Trophoblast cell (in vitro differentiated cells and primary cell): ENCODE measurements at regions not wholly inside any gene's neighbourhood (a gene's known extent, or its start where the extent isn't known, plus 50 kb on each side); places are given as distances from the start of the nearest gene placed in this dataset.
A peak's percentile ranks its signal among the peaks of the same experiment; 100 is the strongest.

Experiments used
- DNase-seq, 2 donors: peaks; one replicate each; pipeline ENCODE4 v3.0.0-alpha.2; 2016
- H2AFZ ChIP-seq: 2 replicates; pipeline ENCODE4 v1.6.1; 2013; ENCODE audit warnings: low read length, moderate library complexity, mild to moderate bottlenecking; ENCODE audit not compliant: insufficient read depth, poor library complexity
- H2AK5ac ChIP-seq: 2 replicates; pipeline ENCODE4 v1.6.1; 2013; ENCODE audit warnings: mild to moderate bottlenecking, low read length
- H2BK120ac ChIP-seq: 2 replicates; pipeline ENCODE4 v1.6.1; 2013; ENCODE audit warnings: low read length, mild to moderate bottlenecking, moderate library complexity; ENCODE audit not compliant: insufficient read depth, poor library complexity
- H2BK12ac ChIP-seq: 2 replicates; pipeline ENCODE4 v1.6.1; 2013; ENCODE audit warnings: mild to moderate bottlenecking, low read length, moderate library complexity
- H2BK5ac ChIP-seq: 2 replicates; pipeline ENCODE4 v1.6.1; 2013; ENCODE audit warnings: low read length, low read depth, moderate library complexity, mild to moderate bottlenecking; ENCODE audit not compliant: poor library complexity
- H3K14ac ChIP-seq: 2 replicates; pipeline ENCODE4 v1.6.1; 2013; ENCODE audit warnings: mild to moderate bottlenecking, low read length
- H3K18ac ChIP-seq: 2 replicates; pipeline ENCODE4 v1.6.1; 2013; ENCODE audit warnings: mild to moderate bottlenecking, low read length
- H3K23ac ChIP-seq: 2 replicates; pipeline ENCODE4 v1.6.1; 2013; ENCODE audit warnings: low read length
- H3K27ac ChIP-seq: 2 replicates; pipeline ENCODE4 v1.5.1; 2013; ENCODE audit warnings: low read depth, mild to moderate bottlenecking, inconsistent platforms, low read length, moderate library complexity
- H3K27me3 ChIP-seq: 2 replicates; pipeline ENCODE4 v1.6.1; 2013; ENCODE audit warnings: inconsistent platforms, mild to moderate bottlenecking, low read length, moderate library complexity; ENCODE audit not compliant: insufficient read depth
- H3K36me3 ChIP-seq, 2 experiments: 1 replicate in 1 of 2; 2 replicates in 1 of 2; pipeline ENCODE4 v1.6.1; 2013; ENCODE audit warnings: low read length in 2 of 2, mild to moderate bottlenecking in 2 of 2, moderate library complexity in 1 of 2; ENCODE audit not compliant: insufficient read depth in 2 of 2, control insufficient read depth in 1 of 2
- H3K4ac ChIP-seq: 2 replicates; pipeline ENCODE4 v1.6.1; 2013; ENCODE audit warnings: low read depth, mild to moderate bottlenecking, low read length, moderate library complexity
- H3K4me1 ChIP-seq, 2 experiments: 1 replicate in 1 of 2; 2 replicates in 1 of 2; pipeline ENCODE4 v1.6.1; 2013; ENCODE audit warnings: low read length in 2 of 2, mild to moderate bottlenecking in 2 of 2, moderate library complexity in 1 of 2; ENCODE audit not compliant: insufficient read depth in 2 of 2, control insufficient read depth in 1 of 2
- H3K4me2 ChIP-seq: 2 replicates; pipeline ENCODE4 v1.6.1; 2013; ENCODE audit warnings: inconsistent platforms, mild to moderate bottlenecking, low read length, moderate library complexity
- H3K4me3 ChIP-seq: 2 replicates; pipeline ENCODE4 v1.5.1; 2013; ENCODE audit warnings: mild to moderate bottlenecking, low read depth, low read length, inconsistent platforms
- H3K79me1 ChIP-seq: one replicate; pipeline ENCODE4 v1.6.1; 2013; ENCODE audit warnings: low read length
- H3K79me2 ChIP-seq: 2 replicates; pipeline ENCODE4 v1.6.1; 2013; ENCODE audit warnings: low read length, mild to moderate bottlenecking; ENCODE audit not compliant: control insufficient read depth, insufficient read depth, poor library complexity
- H3K9ac ChIP-seq: 2 replicates; pipeline ENCODE4 v1.6.1; 2013; ENCODE audit warnings: mild to moderate bottlenecking, low read length
- H3K9me3 ChIP-seq: 2 replicates; pipeline ENCODE4 v1.6.1; 2013; ENCODE audit warnings: low read depth, mild to moderate bottlenecking, control low read depth, inconsistent platforms, low read length; ENCODE audit not compliant: insufficient read depth
- H4K12ac ChIP-seq: 2 replicates; pipeline ENCODE4 v1.6.1; 2013; ENCODE audit warnings: low read depth, mild to moderate bottlenecking, low read length, moderate library complexity
- H4K8ac ChIP-seq: 2 replicates; pipeline ENCODE4 v1.6.1; 2013; ENCODE audit warnings: low read depth, mild to moderate bottlenecking, low read length, moderate library complexity
- H4K91ac ChIP-seq: one replicate; pipeline ENCODE4 v1.6.1; 2013; ENCODE audit warnings: low read depth, mild to moderate bottlenecking, low read length, moderate library complexity
- WGBS: extraction: QIAGEN DNeasy Blood & Tissue Kit; methylation state at CpG from one replicate; pipeline ENCODE4 v1.1.7; 2013; ENCODE audit warnings: missing lambda C conversion rate; ENCODE audit not compliant: insufficient read length, insufficient coverage; ENCODE audit errors: extremely low coverage; 5-methylcytosine and 5-hydroxymethylcytosine counted together

DNA sequence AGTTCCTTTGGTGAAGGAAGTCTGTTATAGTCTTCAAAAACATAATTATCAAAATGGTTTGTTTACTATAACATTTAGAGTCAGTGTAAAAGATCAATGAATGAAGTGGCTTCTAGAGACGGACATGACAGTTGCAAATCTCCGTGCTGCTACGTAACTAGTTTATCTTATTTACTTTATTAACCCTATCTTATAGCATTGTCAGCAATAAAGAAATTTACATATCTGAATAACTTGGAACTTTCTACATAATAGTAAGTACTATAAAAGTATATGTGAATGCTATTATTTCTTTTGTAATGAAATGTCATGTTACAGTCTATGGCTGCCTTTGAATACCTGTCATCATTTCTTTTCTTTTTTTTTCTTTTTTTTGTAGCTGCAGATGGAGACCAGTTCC is 246.8 kb downstream of the PTH2R start:
- Histone ChIP-seq H3K27me3 (no peaks in the 10 kb centered on the region), H3K4me3 (no peak overlapping the region), H3K27ac (no peak overlapping the region), H4K8ac (no peak overlapping the region), H3K9me3 (no peaks in the 10 kb centered on the region), H4K91ac (no peak overlapping the region), H2BK120ac (no peak overlapping the region), H3K79me2 (no peaks in the 10 kb centered on the region), H4K12ac (no peak overlapping the region), H2AK5ac (no peak overlapping the region), H2BK12ac (no peak overlapping the region), H3K4me1 (no peaks in the 10 kb centered on the region), H3K18ac (no peak overlapping the region), H3K4me2 (no peak overlapping the region), H3K23ac (no peak overlapping the region), H3K9ac (no peak overlapping the region), H2BK5ac (no peak overlapping the region), H3K4ac (no peak overlapping the region), H3K36me3 (no peaks in the 10 kb centered on the region), H3K79me1 (no peaks in the 10 kb centered on the region), H3K14ac (no peak overlapping the region), H2AFZ (no peak overlapping the region)
- DNase-seq, result no peak
- WGBS, result no CpG with 5 or more reads among the region's 3 CpGs

DNA sequence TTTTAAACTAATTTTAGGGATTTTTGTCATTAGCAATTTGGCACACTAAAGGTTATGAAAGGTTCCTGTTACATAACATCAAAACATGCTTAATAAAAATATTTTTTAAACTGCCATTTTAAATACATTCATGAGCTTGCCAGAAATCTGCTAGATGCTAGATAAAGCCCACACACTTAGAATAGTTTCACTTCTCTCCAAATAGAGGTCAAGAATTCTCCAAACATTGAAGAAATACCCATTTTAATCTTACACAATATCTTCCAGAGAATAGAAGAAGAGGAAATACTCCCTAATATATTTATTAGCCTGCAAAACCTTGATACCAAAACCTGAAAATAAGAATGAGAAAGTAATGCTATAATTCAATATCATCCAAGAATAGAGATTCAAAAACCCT is 247.5 kb downstream of the PTH2R start:
- H2AK5ac ChIP-seq, result no peak overlapping the region
- no peak overlapping the region for H3K4me3 ChIP-seq
- H2BK12ac ChIP-seq, result no peak overlapping the region
- no peak overlapping the region for H3K4ac ChIP-seq
- no peak overlapping the region for H3K4me2 ChIP-seq
- no peak overlapping the region for H2BK120ac ChIP-seq
- no peak overlapping the region for H4K8ac ChIP-seq
- no peak overlapping the region for H3K18ac ChIP-seq
- H3K23ac ChIP-seq, result no peak overlapping the region
- peak in 1 of 2 donors; percentile 25 for DNase-seq
- no peak overlapping the region for H3K9ac ChIP-seq
- no peak overlapping the region for H4K91ac ChIP-seq
- H3K27ac ChIP-seq, result no peak overlapping the region
- no peak overlapping the region for H2AFZ ChIP-seq
- H3K36me3 ChIP-seq, result no peaks in the 10 kb centered on the region
- H3K14ac ChIP-seq, result no peak overlapping the region
- no peak overlapping the region for H2BK5ac ChIP-seq
- no peaks in the 10 kb centered on the region for H3K9me3 ChIP-seq
- no peaks in the 10 kb centered on the region for H3K4me1 ChIP-seq
- H3K79me2 ChIP-seq, result no peaks in the 10 kb centered on the region
- H4K12ac ChIP-seq, result no peak overlapping the region
- no peaks in the 10 kb centered on the region for H3K79me1 ChIP-seq
- no peaks in the 10 kb centered on the region for H3K27me3 ChIP-seq

DNA sequence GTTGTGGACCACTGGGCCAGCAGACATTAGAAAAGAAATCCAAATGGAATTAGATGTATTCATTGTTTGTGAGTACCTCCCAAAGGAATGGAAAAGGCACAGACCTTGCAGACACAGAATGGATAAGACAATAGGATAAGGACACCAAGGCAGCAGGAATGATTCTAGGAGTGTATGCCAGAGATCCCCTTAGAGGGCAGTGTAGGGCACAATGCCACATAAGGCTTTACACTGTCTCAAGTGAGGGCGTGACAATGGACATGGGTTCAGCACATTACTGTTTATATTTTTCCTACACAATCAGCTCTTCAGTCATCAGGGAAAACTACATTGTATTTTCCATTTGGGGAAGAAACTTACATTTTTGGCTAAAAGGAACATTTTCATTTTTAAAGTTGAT is 250.9 kb downstream of the PTH2R start:
- H3K4me1 ChIP-seq, result no peaks in the 10 kb centered on the region
- H3K79me1 ChIP-seq, result no peaks in the 10 kb centered on the region
- H4K8ac ChIP-seq, result no peak overlapping the region
- H2BK12ac ChIP-seq, result no peak overlapping the region
- H3K14ac ChIP-seq, result no peak overlapping the region
- no peak overlapping the region for H4K12ac ChIP-seq
- no peak overlapping the region for H2BK5ac ChIP-seq
- no peak overlapping the region for H3K23ac ChIP-seq
- H3K27ac ChIP-seq, result no peak overlapping the region
- H2AFZ ChIP-seq, result no peak overlapping the region
- WGBS, result no CpG with 5 or more reads among the region's 1 CpG
- H3K4me3 ChIP-seq, result no peak overlapping the region
- H3K9ac ChIP-seq, result no peak overlapping the region
- no peak overlapping the region for H3K18ac ChIP-seq
- no peaks in the 10 kb centered on the region for H3K79me2 ChIP-seq
- DNase-seq, result no peak
- no peak overlapping the region for H2AK5ac ChIP-seq
- H2BK120ac ChIP-seq, result no peak overlapping the region
- no peak overlapping the region for H3K4me2 ChIP-seq
- no peaks in the 10 kb centered on the region for H3K36me3 ChIP-seq
- no peaks in the 10 kb centered on the region for H3K27me3 ChIP-seq
- H4K91ac ChIP-seq, result no peak overlapping the region
- H3K9me3 ChIP-seq, result no peaks in the 10 kb centered on the region
- H3K4ac ChIP-seq, result no peak overlapping the region

DNA sequence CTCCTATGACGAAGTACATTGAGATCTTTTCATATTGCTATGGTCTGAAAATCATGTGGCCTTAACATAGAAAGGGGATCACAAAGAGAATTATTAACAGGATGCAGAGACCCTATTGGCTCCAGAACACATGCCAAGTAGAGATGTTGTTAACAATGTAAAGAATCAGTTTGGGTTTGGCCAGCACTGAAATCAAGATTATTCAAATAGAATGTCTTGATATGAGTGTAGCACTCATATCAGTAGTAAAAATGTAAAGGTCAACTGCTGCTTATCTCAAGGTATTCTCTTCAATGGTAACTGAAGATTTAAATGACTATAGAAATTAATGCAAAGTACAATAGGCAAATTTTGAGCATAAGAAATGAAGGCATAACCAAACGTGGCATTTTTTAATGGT is 262.8 kb downstream of the PTH2R start:
- no peak overlapping the region for H3K27ac ChIP-seq

More for the DNA sequence above, 262.8 kb downstream of the PTH2R start:
- no peak overlapping the region for H3K18ac ChIP-seq
- H3K9me3 ChIP-seq, result no peaks in the 10 kb centered on the region
- H4K91ac ChIP-seq, result no peak overlapping the region
- H2BK120ac ChIP-seq, result no peak overlapping the region
- no peak overlapping the region for H2BK12ac ChIP-seq
- H3K4me2 ChIP-seq, result no peak overlapping the region
- H2AK5ac ChIP-seq, result no peak overlapping the region
- H3K9ac ChIP-seq, result no peak overlapping the region
- no peak for DNase-seq
- H3K4ac ChIP-seq, result no peak overlapping the region
- WGBS, result no CpG with 5 or more reads among the region's 2 CpGs
- H3K23ac ChIP-seq, result no peak overlapping the region
- H3K79me1 ChIP-seq, result no peaks in the 10 kb centered on the region
- no peak overlapping the region for H4K12ac ChIP-seq
- H2AFZ ChIP-seq, result no peak overlapping the region
- H4K8ac ChIP-seq, result no peak overlapping the region
- no peak overlapping the region for H3K4me3 ChIP-seq
- no peak overlapping the region for H2BK5ac ChIP-seq
- H3K4me1 ChIP-seq, result no peaks in the 10 kb centered on the region
- no peaks in the 10 kb centered on the region for H3K36me3 ChIP-seq
- H3K27me3 ChIP-seq, result no peaks in the 10 kb centered on the region
- H3K79me2 ChIP-seq, result no peaks in the 10 kb centered on the region
- H3K14ac ChIP-seq, result no peak overlapping the region
